GM06990 (cell line): ENCODE measurements at regions not wholly inside any gene's neighbourhood (a gene's known extent, or its start where the extent isn't known, plus 50 kb on each side); places are given as distances from the start of the nearest gene placed in this dataset.

Source experiments
- DNase-seq: peaks from one replicate; pipeline ENCODE4 v3.0.0-alpha.2; 2011; ENCODE audit not compliant: insufficient read length; ENCODE audit errors: extremely low read depth
- H3K27me3 ChIP-seq: replicated peaks from 2 replicates; pipeline ENCODE4 v1.6.0; 2011; ENCODE audit warnings: low read length; ENCODE audit not compliant: control insufficient read depth, insufficient read depth
- H3K36me3 ChIP-seq: 2 replicates; pipeline ENCODE4 v1.5.1; 2011; ENCODE audit warnings: low read length; ENCODE audit not compliant: control insufficient read depth, insufficient read depth
- H3K4me3 ChIP-seq: replicated peaks from 2 replicates; pipeline ENCODE4 v1.5.1; 2011; ENCODE audit warnings: low read depth, mild to moderate bottlenecking, control low read depth, low read length
- CTCF ChIP-seq: IDR thresholded peaks from 2 replicates; pipeline ENCODE4 v1.5.1; 2011; ENCODE audit warnings: low read length, control low read depth, mild to moderate bottlenecking, inconsistent platforms; ENCODE audit not compliant: insufficient read depth, poor library complexity, severe bottlenecking

DNA sequence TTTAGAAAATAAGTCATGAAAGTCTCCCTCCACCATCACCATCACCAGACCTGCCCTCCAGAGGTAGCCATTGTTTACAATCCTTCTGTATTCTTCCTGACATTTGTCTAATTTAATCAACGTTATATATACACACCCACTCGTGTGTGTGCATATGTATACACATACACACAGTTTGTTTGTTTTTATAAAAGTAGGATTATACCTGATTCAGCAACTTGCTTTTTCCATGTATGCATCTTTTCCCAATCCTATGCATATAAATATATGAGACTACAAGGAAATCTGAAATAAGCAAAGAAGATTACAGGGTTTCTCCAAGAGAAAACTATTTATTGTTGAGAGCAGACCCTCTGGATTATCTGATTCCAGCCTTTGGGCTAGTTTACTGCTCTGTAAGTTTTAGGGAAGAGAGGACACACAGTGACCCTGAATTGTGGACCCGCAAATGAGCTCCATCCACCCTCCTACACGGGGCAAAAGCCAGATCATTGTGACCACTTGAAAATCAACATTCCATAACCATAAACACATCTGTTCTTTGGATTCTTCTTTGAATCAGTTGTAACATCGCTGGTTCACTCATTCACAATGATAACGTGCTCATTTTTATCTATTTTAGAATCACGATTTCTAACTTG, 104.3 kb downstream of the CPN2 start:
- Histone ChIP-seq H3K27me3 (no peaks in the 10 kb centered on the region; the same call in 1 of the 2 replicates), H3K36me3 (no peaks in the 10 kb centered on the region), H3K4me3 (no peak overlapping the region)
- TF ChIP-seq CTCF = no peak
- no peak for DNase-seq

DNA sequence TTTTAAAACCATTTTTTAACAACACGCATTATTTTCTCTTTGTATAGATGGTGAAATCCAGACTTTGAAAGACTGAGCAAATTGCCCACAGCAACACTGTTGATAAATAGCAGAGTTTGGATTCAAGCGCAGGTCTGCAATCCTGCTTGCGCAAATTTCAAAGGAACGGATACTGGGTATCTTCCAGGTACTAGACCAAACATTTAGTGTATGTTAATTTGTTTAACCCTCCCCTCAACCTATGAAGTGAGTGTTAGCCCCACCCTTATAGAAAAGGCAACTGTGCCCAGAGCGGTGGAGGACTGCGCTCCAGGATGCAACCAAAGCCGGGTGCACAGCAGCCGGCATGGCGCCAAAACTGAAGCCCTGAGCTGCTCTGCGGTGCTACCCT, 103.8 kb downstream of the CPN2 start:
- no peak overlapping the region for H3K4me3 ChIP-seq
- H3K27me3 ChIP-seq = no peaks in the 10 kb centered on the region; the same call in 1 of the 2 replicates
- TF ChIP-seq CTCF = no peak
- no peaks in the 10 kb centered on the region for H3K36me3 ChIP-seq
- DNase-seq = no peak

DNA sequence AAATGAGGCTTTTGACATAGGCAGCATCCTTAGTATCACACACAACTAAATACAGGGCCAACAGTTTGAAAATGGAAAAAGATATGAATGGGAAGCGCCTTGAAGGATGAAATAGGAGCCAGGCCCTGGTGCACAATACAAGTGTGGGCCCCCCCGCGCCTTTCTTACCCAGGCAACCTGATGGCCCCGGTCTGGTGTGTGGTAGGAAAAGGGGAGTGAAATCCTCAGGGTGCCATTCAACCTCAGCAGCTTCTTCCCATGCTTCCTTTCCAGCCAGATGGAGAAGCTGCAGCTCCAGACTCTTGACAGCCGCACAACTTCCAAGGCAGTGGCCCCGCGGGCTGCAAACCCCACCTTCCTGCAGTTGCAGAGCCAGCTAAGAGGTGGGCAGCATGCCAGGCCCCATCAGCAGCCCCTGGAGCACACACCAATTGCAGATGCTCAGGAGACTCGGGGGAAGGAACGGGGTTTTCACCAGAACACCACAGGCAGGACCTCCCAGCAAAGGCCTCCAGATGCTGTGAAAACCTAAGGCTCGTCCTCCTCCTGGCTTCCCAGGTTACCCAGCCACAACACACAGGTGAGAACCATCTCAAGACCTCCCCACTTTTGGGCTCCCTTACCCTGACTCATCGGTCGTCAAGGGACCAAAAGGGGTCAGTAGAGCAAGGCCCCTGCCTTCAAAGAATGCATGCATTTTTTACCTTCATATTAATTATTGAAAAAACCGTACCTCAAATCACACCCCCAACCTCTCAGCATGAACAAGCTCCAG, 101.6 kb downstream of the CPN2 start:
- no peaks in the 10 kb centered on the region for H3K36me3 ChIP-seq
- no peaks in the 10 kb centered on the region; the same call in 1 of the 2 replicates for H3K27me3 ChIP-seq
- TF ChIP-seq CTCF = no peak
- DNase-seq = no peak
- no peak overlapping the region for H3K4me3 ChIP-seq

- no peak for DNase-seq
- no peak overlapping the region for H3K4me3 ChIP-seq
These were observed 100.8 kb downstream of the CPN2 start for GRCh38 chr3:194250098-194251002.

DNA sequence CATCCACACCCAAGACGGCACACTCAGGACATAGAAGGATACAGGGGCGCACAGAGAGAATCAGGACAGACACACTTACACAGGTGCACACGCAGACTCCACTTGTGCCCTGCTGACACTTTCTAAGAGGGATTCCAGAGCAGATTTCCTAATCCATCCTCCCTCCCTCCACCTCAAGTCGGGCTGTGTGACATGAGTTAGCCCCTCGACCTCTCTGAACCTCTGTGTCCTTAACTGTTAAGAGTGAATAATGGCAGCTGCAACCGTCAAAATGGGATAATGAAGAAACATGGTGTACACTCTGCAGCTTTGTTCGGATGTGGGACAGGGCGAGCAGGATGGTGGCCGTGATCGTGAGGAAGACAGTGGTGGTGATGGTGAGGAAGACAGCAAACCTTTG, 100.1 kb downstream of the CPN2 start:
- Histone ChIP-seq H3K27me3 (no peaks in the 10 kb centered on the region; the same call in 1 of the 2 replicates), H3K4me3 (no peak overlapping the region), H3K36me3 (no peaks in the 10 kb centered on the region)
- DNase-seq = no peak
- no peak for TF ChIP-seq CTCF

More at GRCh38 chr3:194250098-194251002, 100.8 kb downstream of the CPN2 start:
- no peak for TF ChIP-seq CTCF
- Histone ChIP-seq H3K27me3 (no peaks in the 10 kb centered on the region; the same call in 1 of the 2 replicates), H3K36me3 (no peaks in the 10 kb centered on the region)
